BLaER1 treated with 17β-estradiol and CSF1 and Interleukin-3, amounts not matched to agents 10 nM and 100 nM (cell line): ENCODE measurements at regions not wholly inside any gene's neighbourhood (a gene's known extent, or its start where the extent isn't known, plus 50 kb on each side); places are given as distances from the start of the nearest gene placed in this dataset.

Experiments
- H3K27ac ChIP-seq, 11 experiments: shearing (Covaris generic); formaldehyde crosslinking; 2 replicates each; pipeline ENCODE4 v1.8.1; 2022
- H3K27me3 ChIP-seq, 11 experiments: shearing (Covaris generic); formaldehyde crosslinking; 2 replicates each; pipeline ENCODE4 v1.8.1; 2022
- H3K36me3 ChIP-seq, 11 experiments: shearing (Covaris generic); formaldehyde crosslinking; 2 replicates each; pipeline ENCODE4 v1.8.1; 2022
- H3K4me1 ChIP-seq, 10 experiments: shearing (Covaris generic); formaldehyde crosslinking; 2 replicates each; pipeline ENCODE4 v1.8.1; 2022
- H3K4me2 ChIP-seq, 11 experiments: shearing (Covaris generic); formaldehyde crosslinking; 2 replicates each; pipeline ENCODE4 v1.8.1; 2022
- H3K4me3 ChIP-seq, 10 experiments: shearing (Covaris generic); formaldehyde crosslinking; 2 replicates each; pipeline ENCODE4 v1.8.1; 2022
- H3K9ac ChIP-seq, 11 experiments: shearing (Covaris generic); formaldehyde crosslinking; 2 replicates each; pipeline ENCODE4 v1.8.1; 2022
- H3K9me3 ChIP-seq, 11 experiments: shearing (Covaris generic); formaldehyde crosslinking; replicated peaks in 1 of 11; 2 replicates each; pipeline ENCODE4 v1.8.1; 2022
- H4K20me1 ChIP-seq, 11 experiments: shearing (Covaris generic); formaldehyde crosslinking; 2 replicates each; pipeline ENCODE4 v1.8.1; 2022
- Cebpa-rat ChIP-seq, 11 experiments: shearing (Covaris generic); IDR thresholded peaks; 2 replicates each; pipeline ENCODE4 v1.8.1; 2022

- no peaks in the 10 kb centered on the region for H3K9me3 ChIP-seq
- no peak overlapping the region for H3K27ac ChIP-seq
- H3K4me3 ChIP-seq, result no peak overlapping the region
- no peak overlapping the region for H3K9ac ChIP-seq
- H3K4me1 ChIP-seq, result peaks cover 0 to 22% (median 0%) of the 10 kb centered on the region in 10 experiments; a peak in 5 of 20 replicates
- H3K27me3 ChIP-seq, result no peaks in the 10 kb centered on the region
- H3K36me3 ChIP-seq, result no peaks in the 10 kb centered on the region
- H3K4me2 ChIP-seq, result peak overlapping the region in 3 of 11 experiments; percentile 5 to 13 (median 6); a peak in 2 of 22 replicates
- H4K20me1 ChIP-seq, result no peaks in the 10 kb centered on the region
- TF ChIP-seq Cebpa-rat (IDR thresholded peaks at IDR 0.05), result no peak
Observed at GRCh38 chr7:85641331-85641730, 454.5 kb upstream of the SEMA3D start.

- Histone ChIP-seq H3K27ac (no peak overlapping the region), H3K4me3 (no peak overlapping the region), H3K4me1 (peaks cover 0 to 22% (median 0%) of the 10 kb centered on the region in 10 experiments; a peak in 5 of 20 replicates), H3K4me2 (peak overlapping the region in 2 of 11 experiments; percentile 4 to 18; a peak in 1 of 22 replicates), H4K20me1 (no peaks in the 10 kb centered on the region), H3K36me3 (no peaks in the 10 kb centered on the region), H3K9ac (no peak overlapping the region), H3K27me3 (no peaks in the 10 kb centered on the region), H3K9me3 (no peaks in the 10 kb centered on the region)
- TF ChIP-seq Cebpa-rat (IDR thresholded peaks at IDR 0.05), result no peak
Observed at GRCh38 chr7:85638394-85638793, 451.5 kb upstream of the SEMA3D start.

- peaks cover 0 to 36% (median 7%) of the 10 kb centered on the region in 10 experiments; a peak in 9 of 20 replicates for H3K4me1 ChIP-seq
- no peak overlapping the region for H3K9ac ChIP-seq
- no peak for TF ChIP-seq Cebpa-rat (IDR thresholded peaks at IDR 0.05)
- H3K27ac ChIP-seq, result no peak overlapping the region
- H3K36me3 ChIP-seq, result no peaks in the 10 kb centered on the region
- no peaks in the 10 kb centered on the region for H4K20me1 ChIP-seq
- H3K4me3 ChIP-seq, result no peak overlapping the region
- H3K27me3 ChIP-seq, result no peaks in the 10 kb centered on the region
- no peaks in the 10 kb centered on the region for H3K9me3 ChIP-seq
- no peak overlapping the region for H3K4me2 ChIP-seq
Observed at GRCh38 chr7:85634951-85635350, 448.1 kb upstream of the SEMA3D start.

- no peak overlapping the region for H3K4me3 ChIP-seq
- peak overlapping the region in 6 of 11 experiments; percentile 12 to 73 (median 55); a peak in 10 of 22 replicates for H3K4me2 ChIP-seq
- H3K27me3 ChIP-seq, result no peaks in the 10 kb centered on the region
- H3K36me3 ChIP-seq, result no peaks in the 10 kb centered on the region
- peaks cover 0 to 33% (median 7%) of the 10 kb centered on the region in 10 experiments; a peak in 9 of 20 replicates for H3K4me1 ChIP-seq
- TF ChIP-seq Cebpa-rat (IDR thresholded peaks at IDR 0.05), result no peak
- H4K20me1 ChIP-seq, result no peaks in the 10 kb centered on the region
- H3K9me3 ChIP-seq, result peaks cover 0 to 6% (median 0%) of the 10 kb centered on the region in 11 experiments; a peak in 1 of 22 replicates
- H3K9ac ChIP-seq, result peak overlapping the region in 4 of 11 experiments; percentile 45 to 68 (median 56); a peak in 5 of 22 replicates
- H3K27ac ChIP-seq, result peak overlapping the region in 7 of 11 experiments; percentile 23 to 87 (median 77); a peak in 12 of 22 replicates
Observed at GRCh38 chr7:85630904-85631600, 444.2 kb upstream of the SEMA3D start.

- Histone ChIP-seq H3K27me3 (no peaks in the 10 kb centered on the region), H3K4me3 (no peak overlapping the region), H3K27ac (no peak overlapping the region; a peak in 1 of 22 replicates), H3K4me2 (no peak overlapping the region), H4K20me1 (no peaks in the 10 kb centered on the region), H3K9ac (no peak overlapping the region), H3K36me3 (no peaks in the 10 kb centered on the region), H3K9me3 (peaks cover 0 to 21% (median 0%) of the 10 kb centered on the region in 11 experiments; a peak in 2 of 22 replicates), H3K4me1 (peaks cover 0 to 52% (median 7%) of the 10 kb centered on the region in 10 experiments; a peak in 9 of 20 replicates)
- TF ChIP-seq Cebpa-rat (IDR thresholded peaks at IDR 0.05), result no peak
Observed at GRCh38 chr7:85627791-85628586, 441.1 kb upstream of the SEMA3D start.

- Histone ChIP-seq H3K9ac (peak overlapping the region in 4 of 11 experiments; percentile 41 to 78 (median 63); a peak in 6 of 22 replicates), H3K4me3 (no peak overlapping the region), H3K27me3 (no peaks in the 10 kb centered on the region), H3K27ac (peak overlapping the region in 5 of 11 experiments; percentile 66 to 95 (median 83); a peak in 11 of 22 replicates), H3K4me1 (peaks cover 0 to 70% (median 12%) of the 10 kb centered on the region in 10 experiments; a peak in 10 of 20 replicates), H4K20me1 (no peaks in the 10 kb centered on the region), H3K4me2 (peak overlapping the region in 4 of 11 experiments; percentile 46 to 77 (median 62); a peak in 7 of 22 replicates), H3K9me3 (peaks cover 0 to 23% (median 0%) of the 10 kb centered on the region in 11 experiments; a peak in 2 of 22 replicates), H3K36me3 (no peaks in the 10 kb centered on the region)
- no peak for TF ChIP-seq Cebpa-rat (IDR thresholded peaks at IDR 0.05)
Observed at GRCh38 chr7:85622059-85622458, 435.2 kb upstream of the SEMA3D start.

- Histone ChIP-seq H3K4me1 (peaks cover 0 to 74% (median 12%) of the 10 kb centered on the region in 10 experiments; a peak in 10 of 20 replicates), H3K9me3 (peaks cover 0 to 24% (median 0%) of the 10 kb centered on the region in 11 experiments; a peak in 2 of 22 replicates), H3K27me3 (no peaks in the 10 kb centered on the region), H4K20me1 (no peaks in the 10 kb centered on the region), H3K4me2 (peak overlapping the region in 6 of 11 experiments; percentile 12 to 77 (median 47); a peak in 8 of 22 replicates), H3K36me3 (no peaks in the 10 kb centered on the region), H3K4me3 (peak overlapping the region in 2 of 10 experiments; percentile 18; a peak in 2 of 20 replicates), H3K27ac (peak overlapping the region in 5 of 11 experiments; percentile 66 to 95 (median 83); a peak in 11 of 22 replicates), H3K9ac (peak overlapping the region in 4 of 11 experiments; percentile 41 to 78 (median 63); a peak in 8 of 22 replicates)
- no peak; a peak in 1 of 22 replicates for TF ChIP-seq Cebpa-rat (IDR thresholded peaks at IDR 0.05)
Observed at GRCh38 chr7:85620936-85621685, 434.3 kb upstream of the SEMA3D start.

GRCh38 chr7:85619236-85619635 is 432.4 kb upstream of the SEMA3D start:
- TF ChIP-seq Cebpa-rat (IDR thresholded peaks at IDR 0.05), result no peak
- Histone ChIP-seq H3K27me3 (no peaks in the 10 kb centered on the region), H3K4me3 (no peak overlapping the region), H3K27ac (peak overlapping the region in 4 of 11 experiments; percentile 82 to 95 (median 86); a peak in 5 of 22 replicates), H3K9me3 (peaks cover 0 to 29% (median 0%) of the 10 kb centered on the region in 11 experiments; a peak in 5 of 22 replicates), H3K36me3 (no peaks in the 10 kb centered on the region), H3K4me1 (peaks cover 0 to 62% (median 12%) of the 10 kb centered on the region in 10 experiments; a peak in 10 of 20 replicates), H3K4me2 (peak overlapping the region in 5 of 11 experiments; percentile 27 to 51 (median 43); a peak in 10 of 22 replicates), H4K20me1 (no peaks in the 10 kb centered on the region), H3K9ac (no peak overlapping the region; a peak in 1 of 22 replicates)
